Urothelium cell line (cell line): ENCODE measurements at regions not wholly inside any gene's neighbourhood (a gene's known extent, or its start where the extent isn't known, plus 50 kb on each side); places are given as distances from the start of the nearest gene placed in this dataset.
"Not testable (repeated sequence)": the region's sequence is repeated elsewhere in the genome, so short reads cannot be mapped to it uniquely, and the experiment has no call there.

Experiments
- DNase-seq: peaks from one replicate; pipeline ENCODE4 v3.0.0; 2011; ENCODE audit warnings: low spot score, mixed read lengths
- FAIRE-seq: peaks from 2 replicates; lab custom pipeline; 2011; peaks lifted over from hg19 to GRCh38; lab: Jason Lieb, UNC

GRCh38 chr6:135699705-135700104, 151.8 kb upstream of the PDE7B start:
- no peak for DNase-seq

GRCh38 chr6:135701426-135701825, 150.1 kb upstream of the PDE7B start:
- FAIRE-seq: no peak

More at GRCh38 chr6:135699705-135700104, 151.8 kb upstream of the PDE7B start:
- FAIRE-seq: no peak

GRCh38 chr6:135703007-135703406, 148.5 kb upstream of the PDE7B start:
- FAIRE-seq (no peak), DNase-seq (no peak)

More at GRCh38 chr6:135701426-135701825, 150.1 kb upstream of the PDE7B start:
- no peak for DNase-seq

GRCh38 chr6:135703621-135704020, 147.9 kb upstream of the PDE7B start:
- DNase-seq: no peak
- no peak for FAIRE-seq

- FAIRE-seq (no peak), DNase-seq (no peak)
Observed at GRCh38 chr6:135707426-135707825, 144.1 kb upstream of the PDE7B start.

- FAIRE-seq (no peak), DNase-seq (no peak)
Observed at GRCh38 chr6:135710042-135710441, 141.5 kb upstream of the PDE7B start.

- FAIRE-seq (no peak), DNase-seq (no peak)
Observed at GRCh38 chr6:135722190-135722589, 129.3 kb upstream of the PDE7B start.

GRCh38 chr6:135722679-135723078, 128.8 kb upstream of the PDE7B start:
- peak; percentile 13 for DNase-seq
- FAIRE-seq: no peak

- FAIRE-seq (no peak), DNase-seq (no peak)
Observed at GRCh38 chr6:135728589-135728988, 122.9 kb upstream of the PDE7B start.

GRCh38 chr6:135731116-135731515, 120.4 kb upstream of the PDE7B start:
- FAIRE-seq (no peak), DNase-seq (no peak)

GRCh38 chr6:135736351-135736750, 115.2 kb upstream of the PDE7B start:
- DNase-seq, FAIRE-seq: not testable (repeated sequence)

- DNase-seq (no peak), FAIRE-seq (no peak)
Observed at GRCh38 chr6:135738636-135739035, 112.9 kb upstream of the PDE7B start.

- FAIRE-seq (no peak), DNase-seq (no peak)
Observed at GRCh38 chr6:135739288-135739687, 112.2 kb upstream of the PDE7B start.

GRCh38 chr6:135740580-135740979, 110.9 kb upstream of the PDE7B start:
- FAIRE-seq: no peak
- no peak for DNase-seq

GRCh38 chr6:135743476-135743875, 108.0 kb upstream of the PDE7B start:
- FAIRE-seq (no peak), DNase-seq (no peak)

- FAIRE-seq: no peak
Observed at GRCh38 chr6:135748189-135748588, 103.3 kb upstream of the PDE7B start.

GRCh38 chr6:135750081-135750480, 101.4 kb upstream of the PDE7B start:
- DNase-seq (no peak), FAIRE-seq (no peak)

More at GRCh38 chr6:135748189-135748588, 103.3 kb upstream of the PDE7B start:
- DNase-seq: no peak

GRCh38 chr6:135753196-135753595, 98.3 kb upstream of the PDE7B start:
- no peak for DNase-seq
- FAIRE-seq: no peak

GRCh38 chr6:135759831-135760230, 91.7 kb upstream of the PDE7B start:
- DNase-seq: no peak
- FAIRE-seq: no peak

GRCh38 chr6:135774006-135774405, 77.5 kb upstream of the PDE7B start:
- no peak for FAIRE-seq
- no peak for DNase-seq

GRCh38 chr6:135779213-135779612, 72.3 kb upstream of the PDE7B start:
- FAIRE-seq: no peak
- no peak for DNase-seq

- no peak for FAIRE-seq
- DNase-seq: no peak
Observed at GRCh38 chr6:135780326-135780725, 71.2 kb upstream of the PDE7B start.

GRCh38 chr6:135782546-135782945, 69.0 kb upstream of the PDE7B start:
- FAIRE-seq (no peak), DNase-seq (no peak)

GRCh38 chr6:135784507-135784906, 67.0 kb upstream of the PDE7B start:
- DNase-seq (no peak), FAIRE-seq (no peak)
